ENCODE measurements at regions not wholly inside any gene's neighbourhood (a gene's known extent, or its start where the extent isn't known, plus 50 kb on each side); places are given as distances from the start of the nearest gene placed in this dataset.

DNA sequence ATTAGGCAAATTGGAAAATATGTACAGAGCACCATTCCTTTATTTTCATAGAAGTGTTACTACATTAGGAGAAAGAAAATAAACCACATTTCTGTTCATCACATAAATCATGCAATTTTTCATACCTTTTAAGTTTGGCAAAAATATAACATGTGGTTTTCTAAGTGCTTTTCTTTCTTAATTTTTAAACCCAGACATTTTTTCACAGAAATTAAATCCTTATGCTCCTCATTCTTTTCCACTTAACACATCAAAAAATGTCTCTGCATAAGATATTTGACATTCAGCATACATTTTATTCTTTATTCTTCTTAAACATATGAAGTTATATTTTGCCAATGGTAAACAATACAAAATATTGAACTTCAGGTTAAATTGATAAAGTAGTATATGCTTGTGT lies 826.6 kb upstream of the SLIT2 start:
- H3K9me2 ChIP-seq (replicated peaks; ENCODE audit: insufficient read depth, low read length): no peaks in the 10 kb centered on the region
- no peak overlapping the region for H3K9ac ChIP-seq (ENCODE audit: low read length)
- H3K27me3 ChIP-seq (ENCODE audit: low read length): no peaks in the 10 kb centered on the region
- H3K9me3 ChIP-seq (ENCODE audit: insufficient read depth, low read length): no peaks in the 10 kb centered on the region
- H3K36me3 ChIP-seq (ENCODE audit: low read length): no peaks in the 10 kb centered on the region
- H2AFZ ChIP-seq (ENCODE audit: low read depth, low read length, severe bottlenecking): no peak overlapping the region
- H4K20me1 ChIP-seq (ENCODE audit: low read depth, low read length): no peaks in the 10 kb centered on the region
- no peaks in the 10 kb centered on the region for H3K79me2 ChIP-seq (ENCODE audit: insufficient read depth, low read length)
- H3K4me2 ChIP-seq (ENCODE audit: low read depth, low read length, poor library complexity, severe bottlenecking): no peak overlapping the region
- TF ChIP-seq EZH2phosphoT487 (conservative IDR thresholded peaks at IDR 0.05; ENCODE audit: low read length): no peak
- TF ChIP-seq, protein P1, sequence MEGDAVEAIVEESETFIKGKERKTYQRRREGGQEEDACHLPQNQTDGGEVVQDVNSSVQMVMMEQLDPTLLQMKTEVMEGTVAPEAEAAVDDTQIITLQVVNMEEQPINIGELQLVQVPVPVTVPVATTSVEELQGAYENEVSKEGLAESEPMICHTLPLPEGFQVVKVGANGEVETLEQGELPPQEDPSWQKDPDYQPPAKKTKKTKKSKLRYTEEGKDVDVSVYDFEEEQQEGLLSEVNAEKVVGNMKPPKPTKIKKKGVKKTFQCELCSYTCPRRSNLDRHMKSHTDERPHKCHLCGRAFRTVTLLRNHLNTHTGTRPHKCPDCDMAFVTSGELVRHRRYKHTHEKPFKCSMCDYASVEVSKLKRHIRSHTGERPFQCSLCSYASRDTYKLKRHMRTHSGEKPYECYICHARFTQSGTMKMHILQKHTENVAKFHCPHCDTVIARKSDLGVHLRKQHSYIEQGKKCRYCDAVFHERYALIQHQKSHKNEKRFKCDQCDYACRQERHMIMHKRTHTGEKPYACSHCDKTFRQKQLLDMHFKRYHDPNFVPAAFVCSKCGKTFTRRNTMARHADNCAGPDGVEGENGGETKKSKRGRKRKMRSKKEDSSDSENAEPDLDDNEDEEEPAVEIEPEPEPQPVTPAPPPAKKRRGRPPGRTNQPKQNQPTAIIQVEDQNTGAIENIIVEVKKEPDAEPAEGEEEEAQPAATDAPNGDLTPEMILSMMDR (IDR thresholded peaks at IDR 0.05; ENCODE audit: insufficient read depth, low read length, poor library complexity, severe bottlenecking): no peak
- H3K4me3 ChIP-seq (ENCODE audit: insufficient read depth, low read length, poor library complexity, severe bottlenecking): no peak overlapping the region
- no peaks in the 10 kb centered on the region for H3F3A ChIP-seq (ENCODE audit: insufficient read depth)
- H3K27ac ChIP-seq (ENCODE audit: low read depth, low read length): no peak overlapping the region

DNA sequence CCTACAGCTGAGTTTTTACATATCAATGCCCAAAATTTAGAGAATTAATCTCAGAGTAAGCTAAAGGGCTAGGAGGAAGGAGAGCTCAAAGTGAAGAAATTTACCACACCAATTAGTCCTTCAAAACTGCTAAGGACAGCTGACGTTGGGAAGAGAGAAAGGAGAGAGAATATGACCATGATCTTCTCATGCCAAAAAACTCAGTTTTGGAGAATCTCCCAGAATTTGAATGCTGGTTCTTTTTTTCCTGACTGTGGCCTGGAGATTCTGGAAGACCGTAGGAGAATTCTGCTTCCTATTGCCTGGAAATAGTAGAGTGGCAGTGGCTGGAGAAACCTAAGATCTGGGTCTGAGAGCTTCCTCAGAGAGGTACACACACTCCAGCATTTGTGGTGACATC lies 834.4 kb upstream of the SLIT2 start:
- no peak overlapping the region for H3K4me3 ChIP-seq (ENCODE audit: insufficient read depth, low read length, poor library complexity, severe bottlenecking)
- H3K79me2 ChIP-seq (ENCODE audit: insufficient read depth, low read length): no peaks in the 10 kb centered on the region
- H3F3A ChIP-seq (ENCODE audit: insufficient read depth): no peaks in the 10 kb centered on the region
- no peak overlapping the region for H3K9ac ChIP-seq (ENCODE audit: low read length)
- H3K36me3 ChIP-seq (ENCODE audit: low read length): no peaks in the 10 kb centered on the region
- H3K9me2 ChIP-seq (replicated peaks; ENCODE audit: insufficient read depth, low read length): no peaks in the 10 kb centered on the region
- no peaks in the 10 kb centered on the region for H3K27me3 ChIP-seq (ENCODE audit: low read length)
- no peak overlapping the region for H3K4me2 ChIP-seq (ENCODE audit: low read depth, low read length, poor library complexity, severe bottlenecking)
- H3K27ac ChIP-seq (ENCODE audit: low read depth, low read length): no peak overlapping the region
- no peak overlapping the region for H2AFZ ChIP-seq (ENCODE audit: low read depth, low read length, severe bottlenecking)
- no peak for TF ChIP-seq EZH2phosphoT487 (conservative IDR thresholded peaks at IDR 0.05; ENCODE audit: low read length)
- TF ChIP-seq, protein P1 (IDR thresholded peaks at IDR 0.05; ENCODE audit: insufficient read depth, low read length, poor library complexity, severe bottlenecking): no peak
- no peaks in the 10 kb centered on the region for H3K9me3 ChIP-seq (ENCODE audit: insufficient read depth, low read length)
- H4K20me1 ChIP-seq (ENCODE audit: low read depth, low read length): no peaks in the 10 kb centered on the region

DNA sequence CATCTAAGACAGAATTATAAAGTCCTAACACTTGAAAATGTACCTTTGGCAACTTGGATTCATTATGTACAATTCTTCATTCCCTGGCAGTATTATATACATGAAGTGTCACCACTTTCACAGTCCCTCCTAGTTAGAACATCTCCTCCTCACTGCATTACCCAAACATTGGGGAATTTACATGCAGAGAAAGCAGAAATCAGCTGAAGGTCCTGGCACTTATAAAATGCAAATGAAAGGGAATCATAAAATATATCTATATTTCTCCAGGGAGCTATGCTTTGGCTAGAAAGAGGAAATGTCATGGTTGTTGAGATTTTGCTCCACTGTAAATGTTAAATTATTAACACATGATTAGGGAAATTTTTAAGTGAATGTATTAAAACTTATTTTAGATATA lies 835.6 kb upstream of the SLIT2 start:
- Histone ChIP-seq H4K20me1 (ENCODE audit: low read depth, low read length) (no peaks in the 10 kb centered on the region), H3K27ac (ENCODE audit: low read depth, low read length) (no peak overlapping the region), H3K4me2 (ENCODE audit: low read depth, low read length, poor library complexity, severe bottlenecking) (no peak overlapping the region), H3K27me3 (ENCODE audit: low read length) (no peaks in the 10 kb centered on the region), H3K9ac (ENCODE audit: low read length) (no peak overlapping the region), H2AFZ (ENCODE audit: low read depth, low read length, severe bottlenecking) (no peak overlapping the region), H3K36me3 (ENCODE audit: low read length) (no peaks in the 10 kb centered on the region), H3K79me2 (ENCODE audit: insufficient read depth, low read length) (no peaks in the 10 kb centered on the region), H3K9me3 (ENCODE audit: insufficient read depth, low read length) (no peaks in the 10 kb centered on the region), H3K4me3 (ENCODE audit: insufficient read depth, low read length, poor library complexity, severe bottlenecking) (no peak overlapping the region), H3F3A (ENCODE audit: insufficient read depth) (no peaks in the 10 kb centered on the region), H3K9me2 (replicated peaks; ENCODE audit: insufficient read depth, low read length) (no peaks in the 10 kb centered on the region)
- TF ChIP-seq EZH2phosphoT487 (conservative IDR thresholded peaks at IDR 0.05; ENCODE audit: low read length): no peak
- TF ChIP-seq, protein P1 (IDR thresholded peaks at IDR 0.05; ENCODE audit: insufficient read depth, low read length, poor library complexity, severe bottlenecking): no peak

DNA sequence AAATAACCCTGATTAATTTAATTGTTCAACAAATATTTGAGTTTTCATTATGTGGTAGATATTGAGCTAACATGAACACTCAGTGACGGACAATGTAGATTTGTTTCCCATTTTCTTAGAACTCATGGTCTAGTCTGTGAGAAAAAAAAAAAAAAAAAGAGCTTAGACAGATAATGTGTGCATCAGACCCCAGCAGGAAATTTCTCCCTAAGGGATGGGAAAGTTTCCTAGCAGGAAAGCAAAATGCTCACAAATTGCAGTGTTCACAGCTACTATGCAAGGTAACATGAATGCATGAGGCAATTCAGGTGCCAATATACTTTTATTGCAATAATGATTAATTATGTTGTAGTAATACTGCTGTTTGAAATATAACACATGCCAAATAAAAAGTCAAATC lies 843.2 kb upstream of the SLIT2 start:
- no peaks in the 10 kb centered on the region for H3K36me3 ChIP-seq (ENCODE audit: low read length)
- H3F3A ChIP-seq (ENCODE audit: insufficient read depth): no peaks in the 10 kb centered on the region
- TF ChIP-seq EZH2phosphoT487 (conservative IDR thresholded peaks at IDR 0.05; ENCODE audit: low read length): no peak
- TF ChIP-seq, protein P1 (IDR thresholded peaks at IDR 0.05; ENCODE audit: insufficient read depth, low read length, poor library complexity, severe bottlenecking): no peak
- H3K9ac ChIP-seq (ENCODE audit: low read length): no peak overlapping the region
- no peaks in the 10 kb centered on the region for H3K9me3 ChIP-seq (ENCODE audit: insufficient read depth, low read length)
- H2AFZ ChIP-seq (ENCODE audit: low read depth, low read length, severe bottlenecking): no peak overlapping the region
- no peak overlapping the region for H3K4me3 ChIP-seq (ENCODE audit: insufficient read depth, low read length, poor library complexity, severe bottlenecking)
- no peak overlapping the region for H3K4me2 ChIP-seq (ENCODE audit: low read depth, low read length, poor library complexity, severe bottlenecking)
- H3K27ac ChIP-seq (ENCODE audit: low read depth, low read length): no peak overlapping the region
- no peaks in the 10 kb centered on the region for H3K79me2 ChIP-seq (ENCODE audit: insufficient read depth, low read length)
- no peaks in the 10 kb centered on the region for H3K9me2 ChIP-seq (replicated peaks; ENCODE audit: insufficient read depth, low read length)
- H4K20me1 ChIP-seq (ENCODE audit: low read depth, low read length): no peaks in the 10 kb centered on the region
- H3K27me3 ChIP-seq (ENCODE audit: low read length): no peaks in the 10 kb centered on the region

Measured in SU-DHL-6 (cell line).